ENCODE measurements at regions not wholly inside any gene's neighbourhood (a gene's known extent, or its start where the extent isn't known, plus 50 kb on each side); places are given as distances from the start of the nearest gene placed in this dataset.

GRCh38 chr5:68352166-68352565 lies 136.6 kb downstream of the PIK3R1 start:
- BruUV-seq (replicated peaks) = no TSS peak
- intact Hi-C loops (cut with micrococcal nuclease; ENCODE audit: unreplicated experiment) = no loop called here
- Histone ChIP-seq H3K27ac (ENCODE audit: extremely low read length, insufficient read depth, low read length) (no peak overlapping the region), H3K4me3 (replicated peaks in 1 of 3; ENCODE audit: insufficient read depth in 1 of 3, low read depth in 2 of 3, low read length in 3 of 3) (no peak overlapping the region), H3K36me3 (replicated peaks in 1 of 2; ENCODE audit: control insufficient read depth in 1 of 2, insufficient read depth in 2 of 2, low read length in 2 of 2) (no peaks in the 10 kb centered on the region), H4K20me1 (ENCODE audit: insufficient read depth, low read length) (no peaks in the 10 kb centered on the region), H3K79me2 (ENCODE audit: insufficient read depth, low read length) (no peaks in the 10 kb centered on the region), H3K27me3 (ENCODE audit: control insufficient read depth in 1 of 2, insufficient read depth in 2 of 2, low read length in 2 of 2) (no peaks in the 10 kb centered on the region; a peak in 2 of 5 replicates), H3K4me1 (ENCODE audit: insufficient read depth, low read length) (no peaks in the 10 kb centered on the region), H3K9me3 (ENCODE audit: low read length) (no peaks in the 10 kb centered on the region), H3K4me2 (ENCODE audit: low read depth, low read length) (no peak overlapping the region), H2AFZ (ENCODE audit: low read length) (no peak overlapping the region), H3K9ac (ENCODE audit: insufficient read depth, low read depth, low read length) (no peak overlapping the region)
- 13% methylated on average over 3 of the region's 3 CpGs for WGBS (ENCODE audit: low lambda C conversion rate)
- DNase-seq (ENCODE audit: low spot score) (no peak), FAIRE-seq (no peak), ATAC-seq (no peak)
- ChIA-PET CTCF (ENCODE audit: low intra/inter-chr PET ratio, low total read pairs) (no interaction called here), POLR2A (no interaction called here)
- in situ Hi-C loops (cut with HindIII; ENCODE audit: extremely low pct_ligation_motif_present, low pct_unique_long_range_greater_than_20kb) = no loop called here
- no peak for TF ChIP-seq MYNN (CRISPR knock-in tag; IDR thresholded peaks at IDR 0.05; ENCODE audit: low read depth)
- TF ChIP-seq MTA3 (CRISPR knock-in tag; IDR thresholded peaks at IDR 0.05) = no peak
- TF ChIP-seq ZNF704 (CRISPR knock-in tag; IDR thresholded peaks at IDR 0.05; ENCODE audit: borderline replicate concordance) = no peak
- TF ChIP-seq, protein P1, sequence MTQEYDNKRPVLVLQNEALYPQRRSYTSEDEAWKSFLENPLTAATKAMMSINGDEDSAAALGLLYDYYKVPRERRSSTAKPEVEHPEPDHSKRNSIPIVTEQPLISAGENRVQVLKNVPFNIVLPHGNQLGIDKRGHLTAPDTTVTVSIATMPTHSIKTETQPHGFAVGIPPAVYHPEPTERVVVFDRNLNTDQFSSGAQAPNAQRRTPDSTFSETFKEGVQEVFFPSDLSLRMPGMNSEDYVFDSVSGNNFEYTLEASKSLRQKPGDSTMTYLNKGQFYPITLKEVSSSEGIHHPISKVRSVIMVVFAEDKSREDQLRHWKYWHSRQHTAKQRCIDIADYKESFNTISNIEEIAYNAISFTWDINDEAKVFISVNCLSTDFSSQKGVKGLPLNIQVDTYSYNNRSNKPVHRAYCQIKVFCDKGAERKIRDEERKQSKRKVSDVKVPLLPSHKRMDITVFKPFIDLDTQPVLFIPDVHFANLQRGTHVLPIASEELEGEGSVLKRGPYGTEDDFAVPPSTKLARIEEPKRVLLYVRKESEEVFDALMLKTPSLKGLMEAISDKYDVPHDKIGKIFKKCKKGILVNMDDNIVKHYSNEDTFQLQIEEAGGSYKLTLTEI (CRISPR knock-in tag; conservative IDR thresholded peaks at IDR 0.05) = no peak
- TF ChIP-seq ZMYM4 (CRISPR knock-in tag; IDR thresholded peaks at IDR 0.05) = no peak
- TF ChIP-seq SP1 (IDR thresholded peaks at IDR 0.05) = no peak
- TF ChIP-seq SP1 (CRISPR knock-in tag; IDR thresholded peaks at IDR 0.05) = no peak
- TF ChIP-seq, protein P2, sequence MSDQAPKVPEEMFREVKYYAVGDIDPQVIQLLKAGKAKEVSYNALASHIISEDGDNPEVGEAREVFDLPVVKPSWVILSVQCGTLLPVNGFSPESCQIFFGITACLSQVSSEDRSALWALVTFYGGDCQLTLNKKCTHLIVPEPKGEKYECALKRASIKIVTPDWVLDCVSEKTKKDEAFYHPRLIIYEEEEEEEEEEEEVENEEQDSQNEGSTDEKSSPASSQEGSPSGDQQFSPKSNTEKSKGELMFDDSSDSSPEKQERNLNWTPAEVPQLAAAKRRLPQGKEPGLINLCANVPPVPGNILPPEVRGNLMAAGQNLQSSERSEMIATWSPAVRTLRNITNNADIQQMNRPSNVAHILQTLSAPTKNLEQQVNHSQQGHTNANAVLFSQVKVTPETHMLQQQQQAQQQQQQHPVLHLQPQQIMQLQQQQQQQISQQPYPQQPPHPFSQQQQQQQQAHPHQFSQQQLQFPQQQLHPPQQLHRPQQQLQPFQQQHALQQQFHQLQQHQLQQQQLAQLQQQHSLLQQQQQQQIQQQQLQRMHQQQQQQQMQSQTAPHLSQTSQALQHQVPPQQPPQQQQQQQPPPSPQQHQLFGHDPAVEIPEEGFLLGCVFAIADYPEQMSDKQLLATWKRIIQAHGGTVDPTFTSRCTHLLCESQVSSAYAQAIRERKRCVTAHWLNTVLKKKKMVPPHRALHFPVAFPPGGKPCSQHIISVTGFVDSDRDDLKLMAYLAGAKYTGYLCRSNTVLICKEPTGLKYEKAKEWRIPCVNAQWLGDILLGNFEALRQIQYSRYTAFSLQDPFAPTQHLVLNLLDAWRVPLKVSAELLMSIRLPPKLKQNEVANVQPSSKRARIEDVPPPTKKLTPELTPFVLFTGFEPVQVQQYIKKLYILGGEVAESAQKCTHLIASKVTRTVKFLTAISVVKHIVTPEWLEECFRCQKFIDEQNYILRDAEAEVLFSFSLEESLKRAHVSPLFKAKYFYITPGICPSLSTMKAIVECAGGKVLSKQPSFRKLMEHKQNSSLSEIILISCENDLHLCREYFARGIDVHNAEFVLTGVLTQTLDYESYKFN (CRISPR knock-in tag; conservative IDR thresholded peaks at IDR 0.05) = no peak
- no peak for TF ChIP-seq SATB2 (CRISPR knock-in tag; IDR thresholded peaks at IDR 0.05)
- no peak for TF ChIP-seq KLF15 (CRISPR knock-in tag; IDR thresholded peaks at IDR 0.05; ENCODE audit: borderline replicate concordance)
- TF ChIP-seq NFE2 (CRISPR knock-in tag; IDR thresholded peaks at IDR 0.05) = no peak
- TF ChIP-seq ZBTB14 (CRISPR knock-in tag; IDR thresholded peaks at IDR 0.05) = no peak

All from HepG2 (cell line).